ENCODE measurements at regions not wholly inside any gene's neighbourhood (a gene's known extent, or its start where the extent isn't known, plus 50 kb on each side); places are given as distances from the start of the nearest gene placed in this dataset.

GRCh38 chr11:40061221-40061620 is 1398.2 kb downstream of the LRRC4C start:
- TF ChIP-seq CTCF (IDR thresholded peaks at IDR 0.05) = no peak
- TF ChIP-seq POLR2A (IDR thresholded peaks at IDR 0.05) = no peak
